ENCODE measurements at regions not wholly inside any gene's neighbourhood (a gene's known extent, or its start where the extent isn't known, plus 50 kb on each side); places are given as distances from the start of the nearest gene placed in this dataset.

GRCh38 chr11:70614034-70614681 lies 215.8 kb downstream of the CTTN start:
- DNase-seq, result no peak

- DNase-seq, result no peak
These were observed 216.9 kb downstream of the CTTN start for GRCh38 chr11:70615036-70615875.

- DNase-seq, result no peak
These were observed 218.0 kb downstream of the CTTN start for GRCh38 chr11:70616317-70616716.

GRCh38 chr11:70616938-70617654 lies 218.8 kb downstream of the CTTN start:
- DNase-seq, result no peak

- DNase-seq, result no peak
These were observed 220.2 kb downstream of the CTTN start for GRCh38 chr11:70618431-70619101.

- no peak for DNase-seq
These were observed 221.3 kb downstream of the CTTN start for GRCh38 chr11:70619591-70619990.

GRCh38 chr11:70620510-70621184 lies 222.3 kb downstream of the CTTN start:
- DNase-seq, result no peak

- DNase-seq, result no peak
These were observed 222.9 kb downstream of the CTTN start for GRCh38 chr11:70621241-70621640.

- DNase-seq, result no peak
These were observed 223.8 kb downstream of the CTTN start for GRCh38 chr11:70622091-70622490.

- no peak for DNase-seq
These were observed 225.7 kb downstream of the CTTN start for GRCh38 chr11:70623906-70624597.

GRCh38 chr11:70624598-70624993 lies 226.3 kb downstream of the CTTN start:
- DNase-seq, result no peak

- DNase-seq, result no peak
These were observed 226.7 kb downstream of the CTTN start for GRCh38 chr11:70625051-70625450.

GRCh38 chr11:70625582-70626518 lies 227.5 kb downstream of the CTTN start:
- DNase-seq, result no peak

- no peak for DNase-seq
These were observed 228.9 kb downstream of the CTTN start for GRCh38 chr11:70627219-70627618.

- DNase-seq, result no peak
These were observed 230.0 kb downstream of the CTTN start for GRCh38 chr11:70628176-70628854.

GRCh38 chr11:70628855-70629844 lies 230.8 kb downstream of the CTTN start:
- DNase-seq, result no peak

GRCh38 chr11:70630068-70630467 lies 231.7 kb downstream of the CTTN start:
- DNase-seq, result no peak

GRCh38 chr11:70630816-70631623 lies 232.7 kb downstream of the CTTN start:
- DNase-seq, result no peak

Measured in inflammatory macrophage treated with lipopolysaccharide for 4 hours (primary cell).